Stomach (tissue), 8 donors: ENCODE measurements at regions not wholly inside any gene's neighbourhood (a gene's known extent, or its start where the extent isn't known, plus 50 kb on each side); places are given as distances from the start of the nearest gene placed in this dataset.

Source experiments
- DNase-seq, 2 donors: peaks; one replicate each; pipeline versions ENCODE4 v3.0.0 to v3.0.0-alpha.2; 2013 to 2019
- H3K27ac ChIP-seq, 5 donors: fragments of 200-600 bp in 4 of 5; sonication (generic) in 4 of 5; one replicate each; pipeline ENCODE4 v1.5.1; 2013 to 2019; ENCODE audit warnings: mild to moderate bottlenecking in 1 of 5, moderate library complexity in 1 of 5
- H3K27me3 ChIP-seq, 3 donors: fragments of 200-600 bp; sonication (generic); one replicate each; pipeline ENCODE4 v1.5.1; 2017 to 2019; ENCODE audit warnings: mixed run types in 1 of 3
- H3K36me3 ChIP-seq, 4 donors: fragments of 200-600 bp; sonication (generic); 1 replicate in 3 of 4; 2 replicates in 1 of 4; pipeline ENCODE4 v1.5.1; 2016 to 2019
- H3K4me1 ChIP-seq, 4 donors: fragments of 200-600 bp; sonication (generic); one replicate each; pipeline ENCODE4 v1.5.1; 2016 to 2019
- H3K4me3 ChIP-seq, 4 donors: fragments of 200-600 bp; sonication (generic) in 3 of 4; one replicate each; pipeline ENCODE4 v1.5.1; 2016 to 2019; ENCODE audit warnings: mild to moderate bottlenecking in 1 of 4
- H3K9me3 ChIP-seq, 4 donors: fragments of 200-600 bp; sonication (generic); one replicate each; pipeline ENCODE4 v1.5.1; 2016 to 2019
- EP300 ChIP-seq: sonication (generic); formaldehyde crosslinking; IDR thresholded peaks from one replicate; pipeline ENCODE4 v1.6.1; 2017; ENCODE audit warnings: antibody characterized with exemption
- POLR2A ChIP-seq, 4 donors: fragments of 450-650 bp; IDR thresholded peaks; one replicate each; pipeline ENCODE4 v1.6.1; 2016; ENCODE audit warnings: antibody characterized with exemption in 4 of 4, control low read depth in 2 of 4, mild to moderate bottlenecking in 1 of 4, moderate library complexity in 1 of 4
- POLR2AphosphoS5 ChIP-seq, 3 donors: sonication (generic); formaldehyde crosslinking; IDR thresholded peaks; one replicate each; pipeline ENCODE4 v1.6.1; 2016; ENCODE audit warnings: antibody characterized with exemption in 3 of 3
- WGBS, 5 donors: extraction: QIAGEN DNeasy Blood & Tissue Kit in 3 of 5; methylation state at CpG; one replicate each; pipeline versions ENCODE4 v1.1.5 to v1.1.7; 2013 to 2018; 5-methylcytosine and 5-hydroxymethylcytosine counted together
- intact Hi-C: fragments of 100-400 bp; cut with DNase I; formaldehyde crosslinking; loops from one replicate; pipeline ENCODE4 v1.15.1; 2023; ENCODE audit warnings: low total_unique reads
- TF ChIP-seq, protein P1 (sequence below), 7 experiments: fragments of 450-650 bp in 4 of 7; fragments of 200-600 bp in 3 of 7; sonication (generic) in 3 of 7; IDR thresholded peaks; one replicate each; pipeline ENCODE4 v1.5.1; 2016 to 2019; ENCODE audit warnings: antibody characterized with exemption in 7 of 7, control low read depth in 2 of 7, mild to moderate bottlenecking in 1 of 7
- donor health status: healthy with polysubstance abuse.
- donor health status: Bipolar disorder and iron deficiency.
- donor health status: healthy.

DNA sequence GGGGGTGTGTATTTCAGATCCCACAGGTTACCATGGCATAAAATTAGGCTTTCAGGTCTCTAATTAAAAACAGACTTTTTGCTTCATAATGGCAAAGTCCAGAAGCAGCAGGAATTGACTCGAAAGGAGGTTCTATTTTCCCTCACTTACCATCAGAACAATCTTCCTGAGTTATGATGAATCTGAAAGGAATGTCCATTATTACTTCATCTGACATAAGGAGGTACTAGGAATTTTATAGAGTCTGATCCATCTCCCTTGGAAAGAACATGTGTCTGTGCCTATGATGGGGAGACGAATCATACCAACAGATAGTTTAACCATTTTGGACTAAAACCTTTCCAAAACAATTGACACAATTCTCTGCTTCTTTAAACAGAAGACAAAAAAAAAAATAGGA, 206.3 kb upstream of the FGF13 start:
- Histone ChIP-seq H3K27ac (no peak overlapping the region), H3K4me1 (no peaks in the 10 kb centered on the region), H3K4me3 (no peak overlapping the region), H3K36me3 (no peaks in the 10 kb centered on the region), H3K9me3 (no peaks in the 10 kb centered on the region), H3K27me3 (no peaks in the 10 kb centered on the region)
- intact Hi-C loops, result no loop called here
- TF ChIP-seq EP300 (no peak), POLR2AphosphoS5 (IDR thresholded peaks at IDR 0.05) (no peak), POLR2A (IDR thresholded peaks at IDR 0.05) (no peak)
- TF ChIP-seq, protein P1, sequence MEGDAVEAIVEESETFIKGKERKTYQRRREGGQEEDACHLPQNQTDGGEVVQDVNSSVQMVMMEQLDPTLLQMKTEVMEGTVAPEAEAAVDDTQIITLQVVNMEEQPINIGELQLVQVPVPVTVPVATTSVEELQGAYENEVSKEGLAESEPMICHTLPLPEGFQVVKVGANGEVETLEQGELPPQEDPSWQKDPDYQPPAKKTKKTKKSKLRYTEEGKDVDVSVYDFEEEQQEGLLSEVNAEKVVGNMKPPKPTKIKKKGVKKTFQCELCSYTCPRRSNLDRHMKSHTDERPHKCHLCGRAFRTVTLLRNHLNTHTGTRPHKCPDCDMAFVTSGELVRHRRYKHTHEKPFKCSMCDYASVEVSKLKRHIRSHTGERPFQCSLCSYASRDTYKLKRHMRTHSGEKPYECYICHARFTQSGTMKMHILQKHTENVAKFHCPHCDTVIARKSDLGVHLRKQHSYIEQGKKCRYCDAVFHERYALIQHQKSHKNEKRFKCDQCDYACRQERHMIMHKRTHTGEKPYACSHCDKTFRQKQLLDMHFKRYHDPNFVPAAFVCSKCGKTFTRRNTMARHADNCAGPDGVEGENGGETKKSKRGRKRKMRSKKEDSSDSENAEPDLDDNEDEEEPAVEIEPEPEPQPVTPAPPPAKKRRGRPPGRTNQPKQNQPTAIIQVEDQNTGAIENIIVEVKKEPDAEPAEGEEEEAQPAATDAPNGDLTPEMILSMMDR (IDR thresholded peaks at IDR 0.05), result no peak
- no peak for DNase-seq
- 48 to 77% (median 50%) methylated on average over 2 of the region's 2 CpGs for WGBS, 5 donors

DNA sequence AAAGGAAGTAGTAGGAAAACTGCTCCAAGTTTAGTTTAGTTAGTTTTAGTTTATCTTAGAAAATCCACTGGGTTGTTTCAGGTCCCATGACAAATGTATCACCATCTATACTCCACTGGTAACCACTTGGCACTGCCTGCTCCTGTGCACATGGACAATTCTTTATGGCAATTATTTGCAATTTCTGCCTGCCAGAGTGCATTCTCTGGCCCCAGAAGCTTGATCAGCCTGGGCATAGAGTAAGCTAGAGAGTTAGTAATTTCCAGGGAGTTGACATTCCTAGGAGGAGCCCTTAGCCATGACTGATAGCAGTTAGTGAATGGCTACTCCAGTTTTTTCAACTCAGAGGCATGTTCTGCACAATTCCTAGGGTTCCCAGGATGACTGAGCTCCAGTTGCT, 203.2 kb upstream of the FGF13 start:
- no peaks in the 10 kb centered on the region for H3K4me1 ChIP-seq
- no peak overlapping the region for H3K27ac ChIP-seq
- TF ChIP-seq POLR2AphosphoS5 (IDR thresholded peaks at IDR 0.05), result no peak
- TF ChIP-seq, protein P1 (IDR thresholded peaks at IDR 0.05), result no peak
- TF ChIP-seq POLR2A (IDR thresholded peaks at IDR 0.05), result no peak
- TF ChIP-seq EP300, result no peak
- intact Hi-C loops, result no loop called here
- no peaks in the 10 kb centered on the region for H3K27me3 ChIP-seq
- H3K4me3 ChIP-seq, result no peak overlapping the region
- no peaks in the 10 kb centered on the region for H3K36me3 ChIP-seq
- no peak for DNase-seq
- no peaks in the 10 kb centered on the region for H3K9me3 ChIP-seq

DNA sequence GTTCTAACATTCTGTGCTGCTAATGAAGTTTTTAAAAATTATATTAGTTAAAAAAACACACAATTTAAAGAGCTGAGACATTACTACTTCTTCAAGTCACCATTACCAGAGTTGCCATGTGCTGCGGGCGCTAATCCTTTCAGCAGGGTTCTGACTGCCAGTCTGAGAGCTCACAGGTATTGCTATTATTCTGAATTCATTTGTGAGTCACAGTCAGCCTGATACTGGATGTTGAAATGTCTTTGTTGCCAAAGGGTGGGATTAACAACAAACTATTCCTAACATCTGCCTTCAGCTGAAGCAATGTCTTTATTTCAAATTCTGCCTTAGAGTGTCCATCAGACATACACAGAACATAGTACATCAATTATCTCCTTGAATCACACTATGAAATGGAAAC, 197.1 kb upstream of the FGF13 start:
- no peaks in the 10 kb centered on the region for H3K4me1 ChIP-seq
- no peak for DNase-seq
- no peak overlapping the region for H3K27ac ChIP-seq
- WGBS, 5 donors, result 89 to 100% (median 92%) methylated on average over 2 of the region's 2 CpGs
- no peaks in the 10 kb centered on the region for H3K36me3 ChIP-seq
- intact Hi-C loops, result no loop called here
- TF ChIP-seq POLR2AphosphoS5 (IDR thresholded peaks at IDR 0.05), result no peak
- TF ChIP-seq, protein P1 (IDR thresholded peaks at IDR 0.05), result no peak
- no peak for TF ChIP-seq POLR2A (IDR thresholded peaks at IDR 0.05)
- no peak for TF ChIP-seq EP300
- no peak overlapping the region for H3K4me3 ChIP-seq
- peaks cover 0 to 4% (median 0%) of the 10 kb centered on the region in 3 donors for H3K27me3 ChIP-seq
- H3K9me3 ChIP-seq, result no peaks in the 10 kb centered on the region

DNA sequence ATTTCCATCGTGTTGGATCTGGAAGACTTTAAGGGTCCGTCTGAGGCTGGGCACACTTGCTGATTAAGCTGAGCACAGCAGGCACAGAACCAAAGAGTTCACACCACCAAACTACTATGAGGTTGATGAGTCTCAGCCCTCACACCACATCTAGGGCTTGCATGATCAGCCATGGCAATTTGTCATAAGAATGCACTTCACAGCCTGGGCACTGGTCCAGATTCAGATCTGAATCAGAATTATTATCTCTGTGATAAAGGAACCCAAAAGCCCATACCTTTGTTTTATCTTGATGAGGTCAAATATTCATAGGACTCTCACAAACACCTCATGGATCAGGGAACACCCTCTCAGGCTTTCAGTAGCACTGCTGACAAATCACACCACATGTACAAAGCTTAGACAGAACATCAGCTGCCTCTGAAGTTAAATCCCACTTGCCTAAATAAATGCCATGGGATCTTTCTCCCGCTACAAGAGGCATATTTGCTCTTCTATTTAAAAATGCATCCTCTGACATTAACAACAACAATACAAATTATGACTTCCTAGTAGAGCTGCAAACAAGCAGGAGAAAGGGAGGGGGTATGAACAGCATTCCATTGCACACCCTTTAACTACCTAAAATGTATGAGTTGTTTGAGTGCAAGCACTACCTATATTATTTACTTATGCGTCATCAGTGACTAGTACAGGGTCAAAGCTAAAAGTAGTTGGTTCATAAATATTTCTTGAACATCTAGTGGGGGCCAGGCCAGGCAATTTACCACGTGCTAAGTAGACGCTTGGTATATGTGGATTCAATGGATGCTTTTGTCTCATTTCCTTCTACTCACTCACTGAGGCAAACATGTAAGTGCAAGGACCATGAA, 186.3 kb upstream of the FGF13 start:
- no peak for TF ChIP-seq POLR2AphosphoS5 (IDR thresholded peaks at IDR 0.05)
- TF ChIP-seq, protein P1 (IDR thresholded peaks at IDR 0.05), result no peak
- TF ChIP-seq EP300, result no peak
- TF ChIP-seq POLR2A (IDR thresholded peaks at IDR 0.05), result no peak
- H3K4me3 ChIP-seq, result no peak overlapping the region
- no peak for DNase-seq
- intact Hi-C loops, result no loop called here
- no peaks in the 10 kb centered on the region for H3K9me3 ChIP-seq
- H3K27ac ChIP-seq, result no peak overlapping the region
- no peaks in the 10 kb centered on the region for H3K36me3 ChIP-seq
- no peaks in the 10 kb centered on the region for H3K27me3 ChIP-seq
- H3K4me1 ChIP-seq, result no peaks in the 10 kb centered on the region
- WGBS, 5 donors, result 53 to 76% (median 66%) methylated on average over 5 to 6 of the region's 6 CpGs
